ENCODE measurements at regions not wholly inside any gene's neighbourhood (a gene's known extent, or its start where the extent isn't known, plus 50 kb on each side); places are given as distances from the start of the nearest gene placed in this dataset.

DNA sequence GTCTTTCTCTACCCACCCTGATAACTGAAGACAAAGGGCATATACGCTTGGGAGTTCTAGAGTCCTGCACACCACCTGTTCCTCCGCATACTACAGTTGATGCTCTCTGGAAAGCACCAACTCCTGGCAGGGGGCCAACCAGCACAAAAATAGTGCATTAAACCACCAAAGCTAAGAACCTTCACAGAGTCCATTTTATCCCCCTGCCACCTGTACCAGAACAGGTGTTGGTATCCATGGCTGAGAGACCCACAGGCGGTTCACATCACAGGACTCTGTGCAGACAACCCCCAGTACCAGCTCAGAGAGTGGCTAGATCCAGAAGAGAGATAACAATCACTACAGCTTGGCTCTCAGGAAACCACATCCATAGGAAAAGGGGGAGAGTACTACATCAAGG lies 114.4 kb upstream of the POU1F1 start:
- TF ChIP-seq, protein P1, sequence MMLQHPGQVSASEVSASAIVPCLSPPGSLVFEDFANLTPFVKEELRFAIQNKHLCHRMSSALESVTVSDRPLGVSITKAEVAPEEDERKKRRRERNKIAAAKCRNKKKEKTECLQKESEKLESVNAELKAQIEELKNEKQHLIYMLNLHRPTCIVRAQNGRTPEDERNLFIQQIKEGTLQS (IDR thresholded peaks at IDR 0.05), result no peak
- TF ChIP-seq TAF1 (conservative IDR thresholded peaks at IDR 0.05) (no peak), SP1 (IDR thresholded peaks at IDR 0.05) (no peak), HNF4G (IDR thresholded peaks at IDR 0.05) (no peak), HNF4A (conservative IDR thresholded peaks at IDR 0.05) (no peak), YY1 (IDR thresholded peaks at IDR 0.05) (no peak), RAD21 (IDR thresholded peaks at IDR 0.05) (no peak), RXRA (IDR thresholded peaks at IDR 0.05) (no peak), JUND (IDR thresholded peaks at IDR 0.05) (no peak), GABPA (IDR thresholded peaks at IDR 0.05 in 1 of 2, conservative IDR thresholded peaks at IDR 0.05 in 1 of 2) (no peak)
- TF ChIP-seq, protein P2, sequence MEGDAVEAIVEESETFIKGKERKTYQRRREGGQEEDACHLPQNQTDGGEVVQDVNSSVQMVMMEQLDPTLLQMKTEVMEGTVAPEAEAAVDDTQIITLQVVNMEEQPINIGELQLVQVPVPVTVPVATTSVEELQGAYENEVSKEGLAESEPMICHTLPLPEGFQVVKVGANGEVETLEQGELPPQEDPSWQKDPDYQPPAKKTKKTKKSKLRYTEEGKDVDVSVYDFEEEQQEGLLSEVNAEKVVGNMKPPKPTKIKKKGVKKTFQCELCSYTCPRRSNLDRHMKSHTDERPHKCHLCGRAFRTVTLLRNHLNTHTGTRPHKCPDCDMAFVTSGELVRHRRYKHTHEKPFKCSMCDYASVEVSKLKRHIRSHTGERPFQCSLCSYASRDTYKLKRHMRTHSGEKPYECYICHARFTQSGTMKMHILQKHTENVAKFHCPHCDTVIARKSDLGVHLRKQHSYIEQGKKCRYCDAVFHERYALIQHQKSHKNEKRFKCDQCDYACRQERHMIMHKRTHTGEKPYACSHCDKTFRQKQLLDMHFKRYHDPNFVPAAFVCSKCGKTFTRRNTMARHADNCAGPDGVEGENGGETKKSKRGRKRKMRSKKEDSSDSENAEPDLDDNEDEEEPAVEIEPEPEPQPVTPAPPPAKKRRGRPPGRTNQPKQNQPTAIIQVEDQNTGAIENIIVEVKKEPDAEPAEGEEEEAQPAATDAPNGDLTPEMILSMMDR (IDR thresholded peaks at IDR 0.05; ENCODE audit: low read depth, low read length, missing input control), result no peak
- TF ChIP-seq, protein P3, sequence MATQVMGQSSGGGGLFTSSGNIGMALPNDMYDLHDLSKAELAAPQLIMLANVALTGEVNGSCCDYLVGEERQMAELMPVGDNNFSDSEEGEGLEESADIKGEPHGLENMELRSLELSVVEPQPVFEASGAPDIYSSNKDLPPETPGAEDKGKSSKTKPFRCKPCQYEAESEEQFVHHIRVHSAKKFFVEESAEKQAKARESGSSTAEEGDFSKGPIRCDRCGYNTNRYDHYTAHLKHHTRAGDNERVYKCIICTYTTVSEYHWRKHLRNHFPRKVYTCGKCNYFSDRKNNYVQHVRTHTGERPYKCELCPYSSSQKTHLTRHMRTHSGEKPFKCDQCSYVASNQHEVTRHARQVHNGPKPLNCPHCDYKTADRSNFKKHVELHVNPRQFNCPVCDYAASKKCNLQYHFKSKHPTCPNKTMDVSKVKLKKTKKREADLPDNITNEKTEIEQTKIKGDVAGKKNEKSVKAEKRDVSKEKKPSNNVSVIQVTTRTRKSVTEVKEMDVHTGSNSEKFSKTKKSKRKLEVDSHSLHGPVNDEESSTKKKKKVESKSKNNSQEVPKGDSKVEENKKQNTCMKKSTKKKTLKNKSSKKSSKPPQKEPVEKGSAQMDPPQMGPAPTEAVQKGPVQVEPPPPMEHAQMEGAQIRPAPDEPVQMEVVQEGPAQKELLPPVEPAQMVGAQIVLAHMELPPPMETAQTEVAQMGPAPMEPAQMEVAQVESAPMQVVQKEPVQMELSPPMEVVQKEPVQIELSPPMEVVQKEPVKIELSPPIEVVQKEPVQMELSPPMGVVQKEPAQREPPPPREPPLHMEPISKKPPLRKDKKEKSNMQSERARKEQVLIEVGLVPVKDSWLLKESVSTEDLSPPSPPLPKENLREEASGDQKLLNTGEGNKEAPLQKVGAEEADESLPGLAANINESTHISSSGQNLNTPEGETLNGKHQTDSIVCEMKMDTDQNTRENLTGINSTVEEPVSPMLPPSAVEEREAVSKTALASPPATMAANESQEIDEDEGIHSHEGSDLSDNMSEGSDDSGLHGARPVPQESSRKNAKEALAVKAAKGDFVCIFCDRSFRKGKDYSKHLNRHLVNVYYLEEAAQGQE (IDR thresholded peaks at IDR 0.05), result no peak
- TF ChIP-seq, protein P4, sequence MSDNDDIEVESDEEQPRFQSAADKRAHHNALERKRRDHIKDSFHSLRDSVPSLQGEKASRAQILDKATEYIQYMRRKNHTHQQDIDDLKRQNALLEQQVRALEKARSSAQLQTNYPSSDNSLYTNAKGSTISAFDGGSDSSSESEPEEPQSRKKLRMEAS (IDR thresholded peaks at IDR 0.05), result no peak

Measured in liver (tissue), 3 donors.